H9 (cell line): ENCODE measurements at regions not wholly inside any gene's neighbourhood (a gene's known extent, or its start where the extent isn't known, plus 50 kb on each side); places are given as distances from the start of the nearest gene placed in this dataset.

Experiments
- DNase-seq: peaks from one replicate; pipeline ENCODE4 v3.0.0-alpha.2; 2017
- H2AFZ ChIP-seq: one replicate; pipeline ENCODE4 v1.6.1; 2013; ENCODE audit warnings: mild to moderate bottlenecking, low read length, control low read depth, moderate library complexity
- H2AK5ac ChIP-seq: 2 replicates; pipeline ENCODE4 v1.6.1; 2013; ENCODE audit warnings: low read length, control low read depth, mixed read lengths; ENCODE audit not compliant: insufficient read length
- H2BK120ac ChIP-seq: one replicate; pipeline ENCODE4 v1.6.1; 2013; ENCODE audit warnings: low read depth, mild to moderate bottlenecking, low read length, control low read depth, inconsistent platforms; ENCODE audit not compliant: poor library complexity, severe bottlenecking
- H2BK12ac ChIP-seq: 2 replicates; pipeline ENCODE4 v1.6.1; 2013; ENCODE audit warnings: low read length, control low read depth, mixed read lengths, low read depth; ENCODE audit not compliant: insufficient read length
- H2BK15ac ChIP-seq: 2 replicates; pipeline ENCODE4 v1.6.1; 2013; ENCODE audit warnings: low read depth, low read length, control low read depth
- H2BK20ac ChIP-seq: one replicate; pipeline ENCODE4 v1.6.1; 2013; ENCODE audit warnings: low read depth, mild to moderate bottlenecking, low read length, control low read depth, inconsistent platforms; ENCODE audit not compliant: poor library complexity, severe bottlenecking
- H2BK5ac ChIP-seq: 2 replicates; pipeline ENCODE4 v1.6.1; 2013; ENCODE audit warnings: low read length, control low read depth, mixed read lengths; ENCODE audit not compliant: insufficient read length
- H3K14ac ChIP-seq: 2 replicates; pipeline ENCODE4 v1.6.1; 2013; ENCODE audit warnings: low read length, control low read depth; ENCODE audit not compliant: insufficient read depth
- H3K18ac ChIP-seq: 2 replicates; pipeline ENCODE4 v1.6.1; 2013; ENCODE audit warnings: low read depth, mild to moderate bottlenecking, mixed read lengths, low read length, control low read depth; ENCODE audit not compliant: insufficient read length
- H3K23ac ChIP-seq: 2 replicates; pipeline ENCODE4 v1.6.1; 2013; ENCODE audit warnings: low read length, control low read depth, mixed read lengths, low read depth; ENCODE audit not compliant: insufficient read length
- H3K23me2 ChIP-seq: 2 replicates; pipeline ENCODE4 v1.6.1; 2013; ENCODE audit warnings: low read depth, mild to moderate bottlenecking, mixed read lengths, low read length, control low read depth; ENCODE audit not compliant: insufficient read length, poor library complexity, severe bottlenecking
- H3K27ac ChIP-seq: 2 replicates; pipeline ENCODE4 v1.5.1; 2013; ENCODE audit warnings: low read length, control low read depth, mixed read lengths, low read depth; ENCODE audit not compliant: insufficient read length
- H3K27me3 ChIP-seq: 2 replicates; pipeline ENCODE4 v1.6.1; 2013; ENCODE audit warnings: low read length, control low read depth, inconsistent platforms; ENCODE audit not compliant: insufficient read depth
- H3K4ac ChIP-seq: 2 replicates; pipeline ENCODE4 v1.6.1; 2013; ENCODE audit warnings: low read depth, mild to moderate bottlenecking, control low read depth, inconsistent platforms, low read length, moderate library complexity
- H3K4me1 ChIP-seq: 2 replicates; pipeline ENCODE4 v1.6.1; 2013; ENCODE audit warnings: low read length, control low read depth, inconsistent platforms; ENCODE audit not compliant: insufficient read depth
- H3K4me2 ChIP-seq: 2 replicates; pipeline ENCODE4 v1.6.1; 2013; ENCODE audit warnings: low read length, control low read depth, mixed read lengths; ENCODE audit not compliant: insufficient read length, insufficient read depth
- H3K56ac ChIP-seq: 2 replicates; pipeline ENCODE4 v1.6.1; 2013; ENCODE audit warnings: low read depth, mild to moderate bottlenecking, mixed read lengths, low read length, control low read depth; ENCODE audit not compliant: insufficient read length
- H3K79me1 ChIP-seq: 2 replicates; pipeline ENCODE4 v1.6.1; 2013; ENCODE audit warnings: low read depth, mild to moderate bottlenecking, moderate library complexity, low read length, control low read depth, inconsistent platforms; ENCODE audit not compliant: insufficient read depth, poor library complexity, severe bottlenecking
- H3K79me2 ChIP-seq: 2 replicates; pipeline ENCODE4 v1.6.1; 2013; ENCODE audit warnings: low read length, control low read depth, inconsistent platforms; ENCODE audit not compliant: insufficient read depth
- H3K9ac ChIP-seq: 2 replicates; pipeline ENCODE4 v1.6.1; 2013; ENCODE audit warnings: low read length, control low read depth, mixed read lengths; ENCODE audit not compliant: insufficient read length; ENCODE audit errors: extremely low read depth
- H3K9me3 ChIP-seq: one replicate; pipeline ENCODE4 v1.6.1; 2013; ENCODE audit warnings: low read depth, low read length, inconsistent platforms; ENCODE audit not compliant: control insufficient read depth
- H3T11ph ChIP-seq: one replicate; pipeline ENCODE4 v1.6.1; 2013; ENCODE audit warnings: mild to moderate bottlenecking, low read length, control low read depth, inconsistent platforms
- H4K20me1 ChIP-seq: one replicate; pipeline ENCODE4 v1.6.1; 2013; ENCODE audit not compliant: control insufficient read depth, insufficient read length, insufficient read depth
- H4K5ac ChIP-seq: 2 replicates; pipeline ENCODE4 v1.6.1; 2013; ENCODE audit warnings: low read depth, mild to moderate bottlenecking, mixed read lengths, low read length, control low read depth; ENCODE audit not compliant: insufficient read length
- H4K8ac ChIP-seq: replicated peaks from 2 replicates; pipeline ENCODE4 v1.6.1; 2013; ENCODE audit warnings: low read length, control low read depth, mixed read lengths, low read depth; ENCODE audit not compliant: insufficient read length
- H4K91ac ChIP-seq: 2 replicates; pipeline ENCODE4 v1.6.1; 2013; ENCODE audit warnings: low read depth, mild to moderate bottlenecking, moderate library complexity, mixed read lengths, low read length, control low read depth; ENCODE audit not compliant: insufficient read length
- H3K27ac Mint-ChIP-seq, 3 experiments: 2 replicates in 2 of 3; 3 replicates in 1 of 3; pipeline ENCODE4 v1.8.0; 2020 to 2021; ENCODE audit warnings: mixed read lengths in 3 of 3, mild to moderate bottlenecking in 1 of 3, moderate library complexity in 1 of 3
- H3K27me3 Mint-ChIP-seq: 2 replicates; pipeline ENCODE4 v1.8.0; 2021; ENCODE audit warnings: low read depth, mild to moderate bottlenecking, moderate library complexity, mixed read lengths
- H3K36me3 Mint-ChIP-seq, 3 experiments: 2 replicates in 2 of 3; 3 replicates in 1 of 3; pipeline ENCODE4 v1.8.0; 2020 to 2021; ENCODE audit warnings: low read depth in 3 of 3, mixed read lengths in 3 of 3; ENCODE audit not compliant: insufficient read depth in 1 of 3
- H3K4me1 Mint-ChIP-seq, 2 experiments: 2 replicates each; pipeline ENCODE4 v1.8.0; 2020; ENCODE audit warnings: mixed read lengths in 2 of 2
- H3K4me3 Mint-ChIP-seq, 2 experiments: 2 replicates in 1 of 2; 3 replicates in 1 of 2; pipeline ENCODE4 v1.8.0; 2020 to 2021; ENCODE audit warnings: mild to moderate bottlenecking in 2 of 2, mixed read lengths in 2 of 2, moderate library complexity in 1 of 2
- H3K9me3 Mint-ChIP-seq, 2 experiments: 2 replicates in 1 of 2; 3 replicates in 1 of 2; pipeline ENCODE4 v1.8.0; 2020; ENCODE audit warnings: mild to moderate bottlenecking in 2 of 2, mixed read lengths in 2 of 2, moderate library complexity in 1 of 2
- WGBS: extraction: QIAGEN DNeasy Blood & Tissue Kit; methylation state at CpG from one replicate; pipeline ENCODE4 v1.1.7; 2013; ENCODE audit warnings: missing lambda C conversion rate, low lambda C conversion rate, mixed read lengths; ENCODE audit not compliant: insufficient read length; ENCODE audit errors: extremely low coverage; 5-methylcytosine and 5-hydroxymethylcytosine counted together
- TF ChIP-seq, protein P1 (sequence below): fragments of 200-600 bp; sonication (generic); conservative IDR thresholded peaks from 3 replicates; pipeline ENCODE4 v1.8.0; 2021; ENCODE audit warnings: antibody characterized with exemption, mild to moderate bottlenecking

DNA sequence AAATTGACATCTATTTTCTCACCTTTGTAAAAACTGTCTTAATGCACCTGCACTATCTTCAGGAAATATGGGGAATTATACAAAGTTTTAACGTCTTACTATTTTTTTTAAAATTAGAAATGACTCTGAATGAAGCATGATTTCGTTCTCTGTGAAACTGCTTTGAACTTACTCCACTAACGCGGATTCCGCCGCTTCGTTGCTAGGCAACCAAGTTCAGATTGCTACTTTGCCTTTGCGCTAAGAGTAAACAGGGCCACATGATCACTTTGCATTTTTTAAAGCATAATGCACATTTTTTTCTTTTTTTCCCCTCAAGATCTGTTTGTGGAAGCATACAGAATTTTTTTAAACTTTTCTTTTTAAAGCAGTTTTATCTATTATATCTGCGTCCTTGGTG lies 690.5 kb downstream of the BRINP3 start:
- Histone ChIP-seq H3K23me2 (no peaks in the 10 kb centered on the region), H4K20me1 (no peaks in the 10 kb centered on the region), H2AK5ac (no peak overlapping the region), H3T11ph (no peak overlapping the region), H3K14ac (no peak overlapping the region), H3K79me2 (no peaks in the 10 kb centered on the region), H3K27ac (no peak overlapping the region), H2BK5ac (no peak overlapping the region), H2BK20ac (no peak overlapping the region), H3K18ac (no peak overlapping the region), H4K91ac (no peak overlapping the region), H3K79me1 (no peaks in the 10 kb centered on the region), H2BK15ac (no peak overlapping the region), H3K4ac (no peak overlapping the region), H4K5ac (no peak overlapping the region), H3K9me3 (no peaks in the 10 kb centered on the region), H2BK12ac (no peak overlapping the region), H3K4me1 (no peaks in the 10 kb centered on the region), H3K23ac (no peak overlapping the region), H3K56ac (no peak overlapping the region), H3K4me2 (no peak overlapping the region), H3K27me3 (no peaks in the 10 kb centered on the region), H3K9ac (no peak overlapping the region), H2BK120ac (no peak overlapping the region), H2AFZ (no peak overlapping the region), H4K8ac (no peak overlapping the region)
- DNase-seq = peak; percentile 40
- no CpG with 5 or more reads among the region's 9 CpGs for WGBS
- peaks cover 3% of the 10 kb centered on the region in 2 experiments for H3K4me1 Mint-ChIP-seq
- no peaks in the 10 kb centered on the region; a peak in 1 of 5 replicates for H3K9me3 Mint-ChIP-seq
- no peak overlapping the region for H3K27ac Mint-ChIP-seq
- H3K4me3 Mint-ChIP-seq = no peak overlapping the region
- H3K36me3 Mint-ChIP-seq = no peaks in the 10 kb centered on the region
- TF ChIP-seq, protein P1, sequence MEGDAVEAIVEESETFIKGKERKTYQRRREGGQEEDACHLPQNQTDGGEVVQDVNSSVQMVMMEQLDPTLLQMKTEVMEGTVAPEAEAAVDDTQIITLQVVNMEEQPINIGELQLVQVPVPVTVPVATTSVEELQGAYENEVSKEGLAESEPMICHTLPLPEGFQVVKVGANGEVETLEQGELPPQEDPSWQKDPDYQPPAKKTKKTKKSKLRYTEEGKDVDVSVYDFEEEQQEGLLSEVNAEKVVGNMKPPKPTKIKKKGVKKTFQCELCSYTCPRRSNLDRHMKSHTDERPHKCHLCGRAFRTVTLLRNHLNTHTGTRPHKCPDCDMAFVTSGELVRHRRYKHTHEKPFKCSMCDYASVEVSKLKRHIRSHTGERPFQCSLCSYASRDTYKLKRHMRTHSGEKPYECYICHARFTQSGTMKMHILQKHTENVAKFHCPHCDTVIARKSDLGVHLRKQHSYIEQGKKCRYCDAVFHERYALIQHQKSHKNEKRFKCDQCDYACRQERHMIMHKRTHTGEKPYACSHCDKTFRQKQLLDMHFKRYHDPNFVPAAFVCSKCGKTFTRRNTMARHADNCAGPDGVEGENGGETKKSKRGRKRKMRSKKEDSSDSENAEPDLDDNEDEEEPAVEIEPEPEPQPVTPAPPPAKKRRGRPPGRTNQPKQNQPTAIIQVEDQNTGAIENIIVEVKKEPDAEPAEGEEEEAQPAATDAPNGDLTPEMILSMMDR = no peak
- H3K27me3 Mint-ChIP-seq = no peaks in the 10 kb centered on the region
